NCI-H1417 treated with DMSO at 0.1 percent for 48 hours (cell line): ENCODE measurements at regions not wholly inside any gene's neighbourhood (a gene's known extent, or its start where the extent isn't known, plus 50 kb on each side); places are given as distances from the start of the nearest gene placed in this dataset.
A peak's percentile ranks its signal among the peaks of the same experiment; 100 is the strongest.
"Not testable (repeated sequence)": the region's sequence is repeated elsewhere in the genome, so short reads cannot be mapped to it uniquely, and the experiment has no call there.

ENCODE experiments used
- DNase-seq: peaks from one replicate; lab custom pipeline; 2025; lab: John Stamatoyannopoulos, UW

GRCh38 chr18:43341014-43341413 lies 63.7 kb upstream of the SYT4 start:
- DNase-seq = no peak

DNA sequence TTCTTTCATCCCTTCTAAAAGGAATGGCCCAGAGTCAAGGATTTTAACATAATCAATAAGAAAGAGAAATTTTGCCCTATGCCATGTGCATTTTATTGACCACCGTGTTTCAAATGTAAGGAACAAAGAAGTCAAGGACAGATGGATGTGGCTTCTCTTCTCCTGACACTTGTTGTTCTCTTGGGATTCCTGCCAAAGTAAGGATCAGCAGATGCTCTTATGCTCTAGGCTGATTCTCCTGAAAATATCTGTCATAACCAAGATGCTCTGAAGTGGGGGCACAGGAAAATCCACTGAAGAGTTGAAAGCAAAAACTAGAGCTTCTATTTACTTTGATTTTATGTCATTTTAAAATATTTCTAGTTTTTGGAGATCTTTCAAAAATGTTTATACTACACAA lies 72.9 kb upstream of the SYT4 start:
- no peak for DNase-seq

DNA sequence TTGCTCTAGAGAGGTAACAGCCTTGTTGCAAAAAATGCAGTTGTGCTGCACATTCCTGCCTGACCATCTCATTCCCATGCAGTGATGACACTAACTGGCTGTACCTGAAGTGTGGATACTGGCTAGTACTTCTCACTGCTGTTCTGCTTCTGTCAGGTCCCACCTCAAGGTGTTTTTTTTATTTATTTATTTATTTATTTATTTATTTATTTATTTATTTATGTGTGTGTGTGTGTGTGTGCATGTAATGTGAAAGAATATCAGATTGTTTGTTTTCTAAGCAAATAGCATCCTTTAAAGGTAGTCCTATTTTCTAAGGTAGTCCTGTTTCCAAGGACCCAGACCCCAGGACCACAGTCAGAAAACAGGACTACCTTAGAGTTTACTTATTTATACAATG lies 87.2 kb upstream of the SYT4 start:
- no peak for DNase-seq

DNA sequence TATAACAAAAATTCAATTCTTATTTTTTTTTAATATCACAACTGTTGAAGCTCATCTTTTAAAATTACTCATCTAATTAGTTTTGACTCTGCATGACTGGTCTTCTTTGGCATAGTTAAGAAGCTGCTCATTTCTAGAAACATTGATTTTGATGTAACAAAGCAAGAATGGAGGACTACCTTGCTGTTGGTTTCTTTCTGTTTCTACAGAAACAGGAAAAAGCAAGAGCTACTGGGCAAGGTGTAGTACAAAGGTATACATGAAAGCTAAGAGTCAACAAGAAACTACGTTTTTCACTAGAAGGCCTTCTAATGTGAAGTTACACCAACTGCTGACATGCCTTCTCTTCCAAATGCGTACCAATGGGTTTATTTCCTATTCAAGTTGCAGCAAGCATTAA lies 90.6 kb upstream of the SYT4 start:
- no peak for DNase-seq

GRCh38 chr18:43369311-43369710 lies 92.0 kb upstream of the SYT4 start:
- not testable (repeated sequence) for DNase-seq

GRCh38 chr18:43372773-43373172 lies 95.5 kb upstream of the SYT4 start:
- DNase-seq = no peak

GRCh38 chr18:43380104-43380672 lies 102.9 kb upstream of the SYT4 start:
- no peak for DNase-seq

DNA sequence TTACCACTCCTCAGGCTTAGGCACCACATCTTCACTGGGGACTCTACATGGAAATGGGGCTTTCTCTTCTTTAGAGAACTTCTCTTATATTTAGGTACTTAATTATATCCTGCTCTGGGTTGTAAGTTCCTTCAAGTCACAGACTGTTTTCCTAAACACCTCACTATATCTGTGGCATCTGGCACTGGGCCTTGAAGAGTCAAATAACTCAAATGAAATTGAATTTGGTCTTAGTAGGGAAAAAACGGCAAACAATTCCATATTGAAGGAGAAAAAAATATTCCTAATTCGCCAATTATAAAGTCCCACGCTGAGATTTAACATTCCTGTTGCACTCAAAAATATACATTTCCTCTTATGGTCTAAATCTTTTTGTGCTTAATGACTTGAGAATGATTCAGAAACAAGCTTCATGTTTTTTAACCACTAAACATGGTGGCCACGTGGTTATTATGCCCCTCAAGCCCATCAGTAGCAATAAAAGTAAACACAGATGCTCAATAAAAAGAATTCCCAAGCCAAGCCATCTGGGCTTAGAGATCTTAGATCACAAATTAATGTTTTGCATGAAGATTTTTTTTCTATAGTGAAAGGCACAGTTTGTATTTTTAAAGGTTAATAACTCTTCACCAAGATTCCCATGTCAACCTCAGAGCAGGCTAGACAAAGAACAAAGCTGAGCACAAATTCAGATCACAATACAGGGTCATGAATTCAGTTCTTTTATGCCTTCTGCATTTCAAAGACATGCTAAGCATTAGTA lies 105.5 kb upstream of the SYT4 start:
- DNase-seq = no peak

GRCh38 chr18:43389163-43389562 lies 111.9 kb upstream of the SYT4 start:
- DNase-seq = no peak

DNA sequence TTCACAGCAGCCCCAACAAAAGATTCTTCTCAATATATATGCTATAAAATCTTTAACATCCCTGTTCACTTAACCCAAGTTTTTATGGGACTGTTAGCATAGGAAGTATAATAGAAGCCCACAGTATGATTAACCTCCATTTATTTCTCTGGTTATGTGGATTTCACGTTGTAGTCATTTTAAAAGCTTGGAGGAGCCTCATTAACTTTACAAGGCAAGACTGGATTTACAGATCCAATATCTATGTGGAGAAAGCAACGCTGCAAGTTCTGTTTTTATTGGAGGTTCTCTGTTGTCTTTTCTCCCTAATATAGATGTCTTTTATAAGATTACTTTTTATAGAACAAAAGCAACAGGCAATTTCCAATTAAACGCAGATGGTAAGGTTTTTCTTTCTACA lies 114.9 kb upstream of the SYT4 start:
- DNase-seq = no peak

- DNase-seq = no peak
These were observed 115.9 kb upstream of the SYT4 start for GRCh38 chr18:43393174-43393573.

DNA sequence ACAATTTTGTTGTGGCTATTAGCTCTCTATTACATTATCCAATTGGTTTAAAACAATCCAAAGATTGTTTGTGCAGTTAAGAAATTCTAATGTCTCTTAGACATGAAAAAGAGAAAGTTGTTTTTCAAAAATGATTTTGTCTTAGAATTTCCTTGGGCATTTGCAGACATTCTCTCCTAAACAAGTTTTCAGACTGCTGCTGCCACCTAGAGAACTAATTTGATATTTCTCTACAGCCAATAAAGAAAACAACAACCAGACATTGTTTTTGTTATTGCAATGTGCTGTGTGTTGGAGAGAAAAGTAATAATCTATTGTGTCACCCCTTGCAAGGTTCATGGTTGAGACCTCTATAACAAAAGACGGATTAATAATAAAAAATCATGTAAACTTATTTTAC lies 119.0 kb upstream of the SYT4 start:
- peak; percentile 14 for DNase-seq

DNA sequence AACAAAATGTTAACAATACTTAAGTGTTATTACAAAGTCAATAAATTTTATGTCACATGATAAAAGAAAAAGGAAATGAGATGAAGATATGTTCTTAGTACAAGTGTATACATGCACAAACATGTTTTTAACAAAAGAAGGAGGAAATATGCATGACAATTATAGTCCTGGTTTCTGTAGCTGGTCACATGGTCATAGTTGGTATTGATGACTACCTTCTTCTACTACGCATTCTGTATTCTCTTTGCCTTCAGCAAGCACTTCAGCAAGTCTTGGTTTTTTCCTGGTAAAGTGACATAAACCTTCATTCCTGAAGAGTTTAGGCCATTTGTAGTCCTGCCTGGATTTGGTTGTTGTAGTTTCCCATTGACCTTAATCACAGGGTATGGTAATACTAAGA lies 121.3 kb upstream of the SYT4 start:
- no peak for DNase-seq

- no peak for DNase-seq
These were observed 127.8 kb upstream of the SYT4 start for GRCh38 chr18:43405097-43405496.

DNA sequence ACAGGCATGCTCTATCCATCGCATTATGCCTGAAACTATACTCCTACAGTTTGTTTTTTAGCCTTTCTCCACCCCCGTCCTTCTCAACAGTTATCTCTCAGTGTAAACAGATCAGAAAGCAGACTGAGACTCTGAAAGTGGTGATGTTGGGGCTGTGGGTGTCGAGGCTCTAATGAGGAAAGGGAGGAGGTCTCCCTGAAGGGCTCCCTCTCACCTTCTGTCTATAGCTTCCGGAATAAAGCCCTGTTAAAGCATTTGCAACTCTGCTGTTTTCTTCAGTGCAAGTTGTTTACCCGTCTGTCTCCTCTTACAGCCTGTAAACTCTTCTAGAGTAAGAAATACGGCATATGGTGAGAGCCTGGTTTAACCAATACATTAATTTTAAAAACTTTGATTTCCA lies 136.7 kb upstream of the SYT4 start:
- DNase-seq = no peak

DNA sequence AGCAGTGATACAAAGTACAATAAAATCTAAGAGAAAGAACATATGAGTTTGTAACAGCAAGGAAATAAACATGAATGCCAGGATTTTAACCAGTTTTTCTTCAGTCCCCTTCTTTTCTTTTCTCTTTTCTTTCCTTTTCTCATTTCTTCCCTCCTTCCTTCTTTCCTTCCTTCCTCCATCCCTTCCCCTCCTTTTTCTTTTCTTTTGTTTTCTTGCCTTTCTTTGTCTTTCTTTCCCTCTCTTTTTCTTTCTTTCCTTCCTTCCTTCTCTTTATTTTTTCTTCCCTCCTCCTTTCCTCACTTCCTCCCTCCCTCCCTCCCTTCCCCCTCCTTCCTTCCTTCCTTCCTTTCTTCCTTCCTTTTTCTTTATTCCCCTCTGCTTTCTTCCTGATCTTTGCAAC lies 142.8 kb upstream of the SYT4 start:
- DNase-seq = no peak

- DNase-seq = no peak
These were observed 143.7 kb upstream of the SYT4 start for GRCh38 chr18:43420950-43421349.

DNA sequence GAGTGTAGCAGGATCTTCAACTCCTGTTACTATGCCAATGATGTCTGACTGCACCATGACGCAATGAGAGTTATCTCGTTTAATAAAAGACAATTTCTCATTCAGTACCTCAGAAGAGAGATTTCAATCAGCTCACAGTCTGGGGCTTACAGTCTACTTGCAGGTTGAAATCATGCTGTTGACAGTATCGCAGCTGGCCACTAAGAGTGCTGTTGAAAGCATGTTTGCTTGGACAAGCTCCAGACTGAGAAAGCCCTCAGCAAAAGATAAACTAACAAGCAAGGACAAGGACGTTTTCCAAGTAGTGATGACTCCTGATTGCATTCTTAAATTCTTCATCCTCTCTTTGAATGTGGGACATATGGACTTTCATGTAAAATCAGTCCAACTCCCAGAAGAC lies 145.2 kb upstream of the SYT4 start:
- no peak for DNase-seq

- DNase-seq = no peak
These were observed 158.6 kb upstream of the SYT4 start for GRCh38 chr18:43435851-43436250.

DNA sequence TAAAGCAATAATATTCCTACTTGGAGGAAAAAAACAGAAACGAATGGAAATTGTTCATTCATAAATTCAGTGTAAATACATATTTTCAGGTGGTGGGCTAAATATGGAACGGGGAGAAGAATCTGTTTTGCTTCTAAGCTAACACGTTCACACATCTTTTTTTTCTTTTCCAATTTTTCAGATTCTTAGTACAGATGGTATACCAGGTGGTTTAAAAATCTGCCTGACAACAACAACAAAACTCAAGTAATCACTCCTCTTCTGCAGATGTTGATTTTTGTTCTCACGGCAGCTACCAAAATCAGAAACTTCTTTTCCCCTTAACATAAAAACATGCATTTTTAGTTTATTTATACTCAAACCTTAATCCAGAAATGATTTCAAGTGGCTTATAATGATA lies 164.8 kb upstream of the SYT4 start:
- DNase-seq = no peak

DNA sequence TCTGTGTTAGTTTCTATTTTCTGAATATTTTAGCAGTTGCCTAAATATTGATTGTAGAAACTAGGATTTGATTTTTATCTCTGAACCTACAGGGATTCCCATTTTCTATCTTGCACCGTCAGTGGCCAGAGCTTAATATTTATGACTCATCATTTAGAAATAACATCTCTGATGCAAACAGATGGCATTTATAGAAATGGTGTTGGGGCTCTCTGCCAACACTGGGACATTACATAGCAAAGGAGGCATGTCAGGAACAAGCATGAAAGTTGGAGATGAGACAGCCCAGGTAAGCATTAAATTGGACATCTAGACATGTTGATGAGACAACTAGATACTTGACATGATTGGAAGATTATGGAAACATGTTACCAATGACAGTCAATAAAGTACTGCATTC lies 165.3 kb upstream of the SYT4 start:
- DNase-seq = no peak

- DNase-seq = no peak
These were observed 188.2 kb upstream of the SYT4 start for GRCh38 chr18:43465483-43465882.

DNA sequence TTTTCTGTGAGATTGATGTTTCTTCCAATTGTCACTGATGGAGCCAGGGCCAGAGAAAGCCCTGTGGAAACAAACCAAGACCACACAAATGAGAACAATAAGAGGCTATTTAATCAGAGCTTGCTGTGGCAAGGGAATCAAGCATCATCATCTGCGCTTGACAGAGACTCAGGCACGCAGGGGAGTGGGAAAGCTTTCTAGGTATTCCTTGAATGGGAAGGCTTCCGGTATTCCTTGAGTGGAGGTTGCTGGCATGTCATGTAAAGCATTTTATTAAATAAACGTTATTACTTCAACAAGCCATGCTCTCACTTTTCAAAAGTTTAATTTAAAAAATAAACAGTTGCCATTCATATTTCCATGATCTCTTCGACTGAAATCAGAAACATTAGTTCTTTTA lies 194.6 kb upstream of the SYT4 start:
- no peak for DNase-seq

- DNase-seq = no peak
These were observed 203.8 kb upstream of the SYT4 start for GRCh38 chr18:43481069-43481468.
